Ovary (tissue), 3 donors: ENCODE measurements at regions not wholly inside any gene's neighbourhood (a gene's known extent, or its start where the extent isn't known, plus 50 kb on each side); places are given as distances from the start of the nearest gene placed in this dataset.

ENCODE experiments used
- EP300 ChIP-seq: sonication (generic); formaldehyde crosslinking; IDR thresholded peaks from one replicate; pipeline ENCODE4 v1.6.1; 2017; ENCODE audit warnings: antibody characterized with exemption
- POLR2A ChIP-seq: fragments of 450-650 bp; IDR thresholded peaks from one replicate; pipeline ENCODE4 v1.6.1; 2017; ENCODE audit warnings: antibody characterized with exemption, mild to moderate bottlenecking, moderate library complexity
- TF ChIP-seq, protein P1 (sequence below), 3 donors: fragments of 450-650 bp in 2 of 3; fragments of 200-600 bp in 1 of 3; IDR thresholded peaks; one replicate each; pipeline versions ENCODE4 v1.5.1 to v1.8.0; 2016 to 2022; ENCODE audit warnings: antibody characterized with exemption in 3 of 3, mild to moderate bottlenecking in 1 of 3
- donor health status: DM: no; HTN: no; CAD: no.

DNA sequence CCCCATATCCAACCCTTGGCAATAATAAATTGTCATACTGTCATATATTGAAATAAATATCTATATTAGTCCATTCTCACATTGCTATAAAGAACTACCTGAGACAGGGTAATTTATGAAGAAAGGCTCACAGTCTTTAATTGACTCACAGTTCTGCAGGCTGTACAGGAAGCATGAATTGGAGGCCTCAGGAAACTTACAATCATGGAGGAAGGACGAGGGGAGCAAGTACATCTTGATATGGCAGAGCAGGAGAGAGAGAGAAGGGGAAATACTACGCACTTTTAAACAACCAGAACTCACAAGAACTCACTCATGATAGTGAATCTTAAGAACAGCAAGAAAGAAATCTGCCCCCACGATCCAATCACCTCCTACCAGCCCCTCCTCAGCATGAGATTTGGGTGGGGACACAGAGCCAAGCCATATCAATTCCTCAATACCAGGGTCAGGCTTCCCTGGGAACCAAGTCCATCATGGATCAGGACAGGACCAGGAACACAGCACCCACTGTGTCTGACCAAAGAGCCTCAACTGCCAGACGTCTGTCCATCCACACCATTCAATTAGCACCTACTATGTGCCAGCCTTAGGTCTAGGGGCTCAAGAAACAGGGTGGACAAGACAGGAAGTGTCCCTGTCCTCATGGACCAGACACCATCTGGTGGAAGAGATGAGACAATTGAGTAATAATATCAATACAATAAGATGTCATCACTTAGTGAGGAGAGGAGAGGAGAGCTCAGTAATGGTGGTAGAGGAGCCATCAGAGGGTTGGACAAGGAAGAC lies 56.9 kb upstream of the TOP3B start:
- TF ChIP-seq, protein P1, sequence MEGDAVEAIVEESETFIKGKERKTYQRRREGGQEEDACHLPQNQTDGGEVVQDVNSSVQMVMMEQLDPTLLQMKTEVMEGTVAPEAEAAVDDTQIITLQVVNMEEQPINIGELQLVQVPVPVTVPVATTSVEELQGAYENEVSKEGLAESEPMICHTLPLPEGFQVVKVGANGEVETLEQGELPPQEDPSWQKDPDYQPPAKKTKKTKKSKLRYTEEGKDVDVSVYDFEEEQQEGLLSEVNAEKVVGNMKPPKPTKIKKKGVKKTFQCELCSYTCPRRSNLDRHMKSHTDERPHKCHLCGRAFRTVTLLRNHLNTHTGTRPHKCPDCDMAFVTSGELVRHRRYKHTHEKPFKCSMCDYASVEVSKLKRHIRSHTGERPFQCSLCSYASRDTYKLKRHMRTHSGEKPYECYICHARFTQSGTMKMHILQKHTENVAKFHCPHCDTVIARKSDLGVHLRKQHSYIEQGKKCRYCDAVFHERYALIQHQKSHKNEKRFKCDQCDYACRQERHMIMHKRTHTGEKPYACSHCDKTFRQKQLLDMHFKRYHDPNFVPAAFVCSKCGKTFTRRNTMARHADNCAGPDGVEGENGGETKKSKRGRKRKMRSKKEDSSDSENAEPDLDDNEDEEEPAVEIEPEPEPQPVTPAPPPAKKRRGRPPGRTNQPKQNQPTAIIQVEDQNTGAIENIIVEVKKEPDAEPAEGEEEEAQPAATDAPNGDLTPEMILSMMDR (IDR thresholded peaks at IDR 0.05): no peak
- TF ChIP-seq POLR2A (no peak), EP300 (no peak)
